Vagina (tissue), 2 donors: ENCODE measurements at regions not wholly inside any gene's neighbourhood (a gene's known extent, or its start where the extent isn't known, plus 50 kb on each side); places are given as distances from the start of the nearest gene placed in this dataset.

Experiments
- CTCF ChIP-seq, 3 experiments: fragments of 450-650 bp in 2 of 3; fragments of 200-600 bp in 1 of 3; sonication (generic) in 1 of 3; IDR thresholded peaks; one replicate each; pipeline ENCODE4 v1.5.1; 2017 to 2019; ENCODE audit warnings: antibody characterized with exemption in 3 of 3, mild to moderate bottlenecking in 2 of 3, moderate library complexity in 2 of 3
- POLR2AphosphoS5 ChIP-seq, 2 donors: sonication (generic); formaldehyde crosslinking; IDR thresholded peaks; one replicate each; pipeline ENCODE4 v1.9.0; 2017; ENCODE audit warnings: antibody characterized with exemption in 2 of 2, mild to moderate bottlenecking in 2 of 2, low read depth in 1 of 2; ENCODE audit not compliant: insufficient read depth in 1 of 2

- TF ChIP-seq CTCF (IDR thresholded peaks at IDR 0.05) (no peak), POLR2AphosphoS5 (IDR thresholded peaks at IDR 0.05; ENCODE audit: insufficient read depth in 1 of 2, low read depth in 1 of 2) (no peak)
Observed at GRCh38 chrX:39367416-39367815, 566.2 kb downstream of the MID1IP1 start.
